ENCODE measurements at regions not wholly inside any gene's neighbourhood (a gene's known extent, or its start where the extent isn't known, plus 50 kb on each side); places are given as distances from the start of the nearest gene placed in this dataset.
"Not testable (repeated sequence)": the region's sequence is repeated elsewhere in the genome, so short reads cannot be mapped to it uniquely, and the experiment has no call there.

DNA sequence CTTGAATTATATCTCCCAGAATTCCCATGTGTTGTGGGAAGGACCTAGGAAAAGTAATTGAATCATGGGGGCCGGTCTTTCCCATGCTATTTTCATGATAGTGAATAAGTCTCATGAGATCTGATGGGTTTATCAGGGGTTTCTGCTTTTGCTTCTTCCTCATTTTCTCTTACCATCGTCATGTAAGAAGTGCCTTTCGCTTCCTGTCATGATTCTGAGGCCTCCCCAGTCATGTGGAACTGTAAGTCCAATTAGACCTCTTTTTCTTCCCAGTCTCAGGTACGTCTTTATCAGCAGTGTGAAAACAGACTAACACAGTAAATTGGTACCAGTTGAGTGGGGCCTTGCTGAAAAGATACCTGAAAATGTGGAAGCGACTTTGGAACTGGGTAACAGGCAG is 459.7 kb downstream of the REEP3 start:
- H3K4me3 ChIP-seq (ENCODE audit: low read length in 2 of 2); DNase-seq; intact Hi-C loops (cut with DNase I); H3K36me3 ChIP-seq (ENCODE audit: control insufficient read depth in 1 of 2, insufficient read depth in 2 of 2, low read length in 1 of 2); H3K4me1 ChIP-seq (ENCODE audit: control insufficient read depth in 1 of 2, insufficient read depth in 2 of 2, low read length in 2 of 2); H3K9me3 ChIP-seq (ENCODE audit: control insufficient read depth, low read length); H3K27ac ChIP-seq (ENCODE audit: low read depth in 1 of 2, low read length in 2 of 2); ATAC-seq (ENCODE audit: low FRiP score); H3K27me3 ChIP-seq (ENCODE audit: control insufficient read depth in 1 of 2, insufficient read depth in 2 of 2, low read length in 1 of 2): not testable (repeated sequence)
- 56 to 64% methylated on average over 5 of the region's 5 CpGs for WGBS, 2 donors

DNA sequence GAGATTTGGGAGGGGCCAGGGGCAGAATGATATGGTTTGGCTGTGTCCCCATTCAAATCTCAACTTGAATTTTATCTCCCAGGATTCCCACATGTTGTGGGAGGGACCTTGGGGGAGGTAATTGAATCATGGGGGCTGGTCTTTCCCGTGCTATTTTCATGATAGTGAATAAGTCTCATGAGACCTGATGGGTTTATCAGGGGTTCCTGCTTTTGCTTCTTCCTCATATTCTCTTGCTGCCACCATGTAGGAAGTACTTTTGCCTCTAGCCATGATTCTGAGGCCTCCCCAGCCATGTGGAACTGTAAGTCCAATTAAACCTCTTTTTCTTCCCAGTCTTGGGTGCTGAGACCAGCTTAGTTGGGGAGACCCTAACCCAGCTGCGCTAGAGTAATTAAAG is 462.9 kb downstream of the REEP3 start:
- H3K27ac ChIP-seq (ENCODE audit: low read depth in 1 of 2, low read length in 2 of 2); DNase-seq; H3K27me3 ChIP-seq (ENCODE audit: control insufficient read depth in 1 of 2, insufficient read depth in 2 of 2, low read length in 1 of 2); H3K4me1 ChIP-seq (ENCODE audit: control insufficient read depth in 1 of 2, insufficient read depth in 2 of 2, low read length in 2 of 2); H3K9me3 ChIP-seq (ENCODE audit: control insufficient read depth, low read length); intact Hi-C loops (cut with DNase I); H3K36me3 ChIP-seq (ENCODE audit: control insufficient read depth in 1 of 2, insufficient read depth in 2 of 2, low read length in 1 of 2); ATAC-seq (ENCODE audit: low FRiP score); H3K4me3 ChIP-seq (ENCODE audit: low read length in 2 of 2): not testable (repeated sequence)
- 48 to 60% methylated on average over 2 of the region's 2 CpGs for WGBS, 2 donors

DNA sequence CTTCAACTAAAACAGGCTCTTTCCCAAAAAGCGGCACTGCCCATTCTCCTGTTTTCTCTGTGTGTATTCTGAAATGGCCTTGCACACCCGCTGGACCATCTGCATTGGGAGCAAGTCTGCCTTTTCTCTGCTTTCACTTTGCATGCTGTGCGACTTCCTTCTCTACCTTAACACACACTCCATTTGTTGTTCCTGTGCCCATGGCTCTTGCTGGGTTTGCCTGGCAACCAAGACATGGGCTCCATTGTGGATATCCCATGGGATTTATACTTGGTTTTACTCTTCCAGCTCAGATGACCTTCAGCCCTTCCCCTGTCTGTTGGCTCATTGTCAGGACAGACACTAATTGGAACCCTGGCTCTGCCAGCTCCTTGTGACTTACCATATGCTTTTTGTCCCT is 465.3 kb downstream of the REEP3 start:
- Histone ChIP-seq H3K27ac (ENCODE audit: low read depth in 1 of 2, low read length in 2 of 2) (no peak overlapping the region), H3K36me3 (ENCODE audit: control insufficient read depth in 1 of 2, insufficient read depth in 2 of 2, low read length in 1 of 2) (no peaks in the 10 kb centered on the region), H3K4me3 (ENCODE audit: low read length in 2 of 2) (no peak overlapping the region), H3K4me1 (ENCODE audit: control insufficient read depth in 1 of 2, insufficient read depth in 2 of 2, low read length in 2 of 2) (no peaks in the 10 kb centered on the region), H3K27me3 (ENCODE audit: control insufficient read depth in 1 of 2, insufficient read depth in 2 of 2, low read length in 1 of 2) (no peaks in the 10 kb centered on the region), H3K9me3 (ENCODE audit: control insufficient read depth, low read length) (peaks cover 1% of the 10 kb centered on the region)
- intact Hi-C loops (cut with DNase I), result no loop called here
- ATAC-seq (ENCODE audit: low FRiP score), result no peak
- WGBS, 2 donors, result 88 to 93% methylated on average over 3 of the region's 3 CpGs
- DNase-seq, result no peak

DNA sequence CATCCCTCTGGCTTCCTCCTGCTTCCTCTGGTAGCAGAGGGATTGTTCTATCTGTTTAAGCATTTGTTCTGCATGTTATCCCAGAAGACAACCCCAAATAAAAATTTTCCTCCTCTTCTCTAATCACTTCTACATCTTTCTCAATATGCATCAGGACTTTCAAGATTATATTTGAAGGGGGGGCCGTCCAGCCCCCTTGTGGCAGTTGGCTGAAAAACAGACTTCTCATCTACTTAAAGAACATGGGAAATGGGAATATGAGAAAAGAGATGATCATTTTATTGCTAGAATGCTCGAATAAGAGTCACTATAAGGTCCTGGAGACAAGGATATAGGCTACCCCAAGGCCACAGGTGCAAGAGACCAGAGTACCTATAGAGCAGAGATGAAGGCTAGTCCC is 466.0 kb downstream of the REEP3 start:
- Histone ChIP-seq H3K27me3 (ENCODE audit: control insufficient read depth in 1 of 2, insufficient read depth in 2 of 2, low read length in 1 of 2) (no peaks in the 10 kb centered on the region), H3K36me3 (ENCODE audit: control insufficient read depth in 1 of 2, insufficient read depth in 2 of 2, low read length in 1 of 2) (no peaks in the 10 kb centered on the region), H3K27ac (ENCODE audit: low read depth in 1 of 2, low read length in 2 of 2) (no peak overlapping the region), H3K9me3 (ENCODE audit: control insufficient read depth, low read length) (peaks cover 1% of the 10 kb centered on the region), H3K4me1 (ENCODE audit: control insufficient read depth in 1 of 2, insufficient read depth in 2 of 2, low read length in 2 of 2) (no peaks in the 10 kb centered on the region), H3K4me3 (ENCODE audit: low read length in 2 of 2) (no peak overlapping the region)
- intact Hi-C loops (cut with DNase I), result no loop called here
- WGBS, 2 donors, result 31 to 55% methylated on average over 2 of the region's 2 CpGs
- ATAC-seq (ENCODE audit: low FRiP score), result no peak
- no peak for DNase-seq

DNA sequence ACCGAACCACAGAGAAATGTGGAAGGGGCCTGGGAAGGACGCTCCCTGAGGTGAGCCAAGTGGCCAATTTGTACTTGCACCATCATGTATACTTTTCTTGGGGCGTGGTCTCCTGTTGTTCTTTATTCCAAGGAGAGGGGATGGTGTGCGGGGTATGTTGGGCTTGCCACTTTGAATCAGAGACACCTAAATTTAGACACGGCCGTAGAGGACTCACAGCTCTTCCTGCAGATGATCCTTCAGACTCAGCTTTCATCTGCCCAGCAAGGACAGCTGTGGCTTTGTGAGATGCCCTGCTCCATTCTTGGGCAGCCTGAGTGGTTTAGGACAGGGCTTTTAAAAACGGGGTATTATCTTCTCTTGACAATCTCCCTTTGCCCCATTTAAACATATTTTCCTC is 473.2 kb downstream of the REEP3 start:
- WGBS, 2 donors, result 82 to 87% methylated on average over 7 of the region's 7 CpGs

DNA sequence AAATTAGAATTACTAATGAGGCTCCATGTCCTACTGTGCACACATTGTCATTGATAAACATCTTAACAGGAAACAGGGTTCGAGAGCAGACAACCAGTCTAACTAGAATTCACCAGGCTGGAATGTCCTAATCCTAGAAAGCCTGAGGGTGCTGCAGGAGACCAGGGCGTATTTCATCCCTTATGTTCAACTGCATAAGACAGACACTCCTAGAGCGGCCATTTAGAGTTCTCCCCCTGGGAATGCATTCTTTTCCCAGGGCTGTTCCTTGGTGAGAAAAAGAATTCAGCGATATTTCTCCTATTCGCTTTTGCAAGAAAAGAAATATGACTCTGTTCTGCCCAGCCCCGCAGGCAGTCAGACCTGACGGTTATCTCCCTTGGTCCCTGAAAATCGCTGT is 486.0 kb downstream of the REEP3 start:
- Histone ChIP-seq H3K4me3 (ENCODE audit: low read length in 2 of 2) (no peak overlapping the region), H3K36me3 (ENCODE audit: control insufficient read depth in 1 of 2, insufficient read depth in 2 of 2, low read length in 1 of 2) (no peaks in the 10 kb centered on the region), H3K27ac (ENCODE audit: low read depth in 1 of 2, low read length in 2 of 2) (no peak overlapping the region), H3K4me1 (ENCODE audit: control insufficient read depth in 1 of 2, insufficient read depth in 2 of 2, low read length in 2 of 2) (no peaks in the 10 kb centered on the region), H3K9me3 (ENCODE audit: control insufficient read depth, low read length) (peaks cover 4% of the 10 kb centered on the region), H3K27me3 (ENCODE audit: control insufficient read depth in 1 of 2, insufficient read depth in 2 of 2, low read length in 1 of 2) (no peaks in the 10 kb centered on the region)
- 82 to 84% methylated on average over 8 of the region's 8 CpGs for WGBS, 2 donors
- intact Hi-C loops (cut with DNase I), result no loop called here
- no peak for ATAC-seq (ENCODE audit: low FRiP score)
- DNase-seq, result no peak

More for the DNA sequence above, 473.2 kb downstream of the REEP3 start:
- intact Hi-C loops (cut with DNase I), result no loop called here
- ATAC-seq (ENCODE audit: low FRiP score) (no peak), DNase-seq (no peak)
- no peaks in the 10 kb centered on the region for H3K4me1 ChIP-seq (ENCODE audit: control insufficient read depth in 1 of 2, insufficient read depth in 2 of 2, low read length in 2 of 2)
- H3K36me3 ChIP-seq (ENCODE audit: control insufficient read depth in 1 of 2, insufficient read depth in 2 of 2, low read length in 1 of 2), result no peaks in the 10 kb centered on the region
- H3K9me3 ChIP-seq (ENCODE audit: control insufficient read depth, low read length), result peaks cover 4% of the 10 kb centered on the region
- no peaks in the 10 kb centered on the region for H3K27me3 ChIP-seq (ENCODE audit: control insufficient read depth in 1 of 2, insufficient read depth in 2 of 2, low read length in 1 of 2)
- no peak overlapping the region for H3K4me3 ChIP-seq (ENCODE audit: low read length in 2 of 2)
- no peak overlapping the region for H3K27ac ChIP-seq (ENCODE audit: low read depth in 1 of 2, low read length in 2 of 2)

DNA sequence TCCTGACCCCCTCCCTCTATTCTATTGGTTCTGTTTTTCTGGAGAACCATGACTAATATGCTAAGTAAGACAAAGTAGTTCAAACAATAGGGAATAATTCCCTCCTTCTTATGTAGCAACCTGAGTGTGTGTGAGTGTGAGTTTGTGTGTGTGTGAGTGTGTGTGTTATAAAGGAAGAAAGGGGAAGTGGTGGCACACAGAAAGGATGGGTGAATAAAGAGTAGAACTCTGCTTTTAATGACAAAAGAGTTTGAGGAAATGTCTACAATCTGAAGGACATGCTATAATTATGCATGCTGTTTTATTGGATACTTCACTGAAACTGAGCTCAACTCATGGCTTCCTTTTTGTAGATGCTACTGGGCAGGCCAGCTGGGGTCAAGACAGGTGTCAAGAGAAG is 489.5 kb downstream of the REEP3 start:
- H3K4me3 ChIP-seq (ENCODE audit: low read length in 2 of 2), result no peak overlapping the region
- ATAC-seq (ENCODE audit: low FRiP score), result no peak
- intact Hi-C loops (cut with DNase I), result no loop called here
- H3K27ac ChIP-seq (ENCODE audit: low read depth in 1 of 2, low read length in 2 of 2), result no peak overlapping the region
- H3K27me3 ChIP-seq (ENCODE audit: control insufficient read depth in 1 of 2, insufficient read depth in 2 of 2, low read length in 1 of 2), result no peaks in the 10 kb centered on the region
- peaks cover 3% of the 10 kb centered on the region for H3K9me3 ChIP-seq (ENCODE audit: control insufficient read depth, low read length)
- no peaks in the 10 kb centered on the region for H3K4me1 ChIP-seq (ENCODE audit: control insufficient read depth in 1 of 2, insufficient read depth in 2 of 2, low read length in 2 of 2)
- no peaks in the 10 kb centered on the region for H3K36me3 ChIP-seq (ENCODE audit: control insufficient read depth in 1 of 2, insufficient read depth in 2 of 2, low read length in 1 of 2)
- DNase-seq, result no peak

DNA sequence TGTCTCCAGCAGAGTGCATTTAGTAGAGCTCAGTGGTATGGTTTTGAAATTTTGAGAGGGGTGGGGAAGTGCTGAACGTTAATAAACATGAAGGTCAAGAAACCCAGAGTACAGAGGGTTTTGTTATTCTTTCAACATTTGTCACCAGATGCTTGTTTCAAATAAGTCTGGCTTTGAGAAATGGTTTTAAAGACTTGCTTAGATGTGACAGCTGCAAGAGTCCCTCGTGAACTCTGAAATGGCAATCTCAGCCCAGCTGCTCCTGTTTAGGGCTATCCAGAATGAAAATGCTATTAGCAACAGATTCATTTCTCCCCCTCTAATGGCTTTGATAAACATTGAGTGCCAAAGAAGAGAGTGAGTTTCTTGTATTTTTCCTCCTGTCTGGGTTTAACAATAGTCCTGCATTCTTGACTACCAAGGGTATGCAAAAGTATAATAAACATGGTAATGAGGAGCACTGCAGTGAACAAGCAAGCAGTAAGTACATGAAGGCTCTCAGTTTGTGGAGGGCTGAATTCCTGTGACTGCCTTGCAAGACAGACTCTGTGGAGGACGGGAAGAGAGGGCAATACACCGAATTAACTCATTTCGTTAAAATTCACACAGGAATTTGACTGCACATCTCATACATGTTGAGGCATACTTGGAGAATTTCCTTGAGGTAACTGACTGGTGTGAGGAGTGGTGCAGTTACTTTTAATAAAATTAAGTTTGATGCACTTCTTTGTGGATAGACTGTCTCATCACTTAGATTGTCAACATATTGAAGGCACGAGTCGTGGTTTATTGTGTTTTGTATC is 490.9 kb downstream of the REEP3 start:
- 29 to 44% methylated on average over 7 of the region's 7 CpGs for WGBS, 2 donors
- Histone ChIP-seq H3K9me3 (ENCODE audit: control insufficient read depth, low read length) (peaks cover under 1% of the 10 kb centered on the region), H3K4me1 (ENCODE audit: control insufficient read depth in 1 of 2, insufficient read depth in 2 of 2, low read length in 2 of 2) (no peaks in the 10 kb centered on the region), H3K27ac (ENCODE audit: low read depth in 1 of 2, low read length in 2 of 2) (no peak overlapping the region), H3K27me3 (ENCODE audit: control insufficient read depth in 1 of 2, insufficient read depth in 2 of 2, low read length in 1 of 2) (no peaks in the 10 kb centered on the region), H3K4me3 (ENCODE audit: low read length in 2 of 2) (no peak overlapping the region), H3K36me3 (ENCODE audit: control insufficient read depth in 1 of 2, insufficient read depth in 2 of 2, low read length in 1 of 2) (no peaks in the 10 kb centered on the region)
- no peak for ATAC-seq (ENCODE audit: low FRiP score)
- DNase-seq, result no peak
- intact Hi-C loops (cut with DNase I), result no loop called here

DNA sequence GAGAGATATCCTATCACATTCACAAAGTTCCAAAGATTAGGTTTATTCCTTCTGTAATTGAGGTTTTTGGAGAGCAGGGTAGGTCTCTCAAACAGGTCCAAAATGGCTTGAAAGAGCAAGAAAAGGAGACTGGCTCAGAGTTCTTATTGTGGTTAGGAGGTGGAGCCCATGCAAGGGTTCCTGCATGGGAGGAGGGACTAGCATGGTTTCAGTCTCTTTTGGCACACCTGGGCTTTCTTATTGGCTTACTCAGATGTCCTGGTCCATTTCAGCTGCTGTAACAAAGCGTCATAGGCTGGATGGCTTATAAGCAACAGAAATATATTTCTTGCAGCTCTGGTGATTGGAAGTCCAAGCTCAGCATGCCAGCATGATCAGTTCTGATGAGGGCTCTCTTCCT is 493.1 kb downstream of the REEP3 start:
- Histone ChIP-seq H3K36me3 (ENCODE audit: control insufficient read depth in 1 of 2, insufficient read depth in 2 of 2, low read length in 1 of 2) (no peaks in the 10 kb centered on the region), H3K9me3 (ENCODE audit: control insufficient read depth, low read length) (no peaks in the 10 kb centered on the region), H3K27me3 (ENCODE audit: control insufficient read depth in 1 of 2, insufficient read depth in 2 of 2, low read length in 1 of 2) (no peaks in the 10 kb centered on the region), H3K4me1 (ENCODE audit: control insufficient read depth in 1 of 2, insufficient read depth in 2 of 2, low read length in 2 of 2) (no peaks in the 10 kb centered on the region), H3K4me3 (ENCODE audit: low read length in 2 of 2) (no peak overlapping the region), H3K27ac (ENCODE audit: low read depth in 1 of 2, low read length in 2 of 2) (no peak overlapping the region)
- no peak for DNase-seq
- intact Hi-C loops (cut with DNase I), result no loop called here
- 85 to 87% methylated on average over 1 of the region's 1 CpG for WGBS, 2 donors
- ATAC-seq (ENCODE audit: low FRiP score), result no peak

All from aorta (tissue), 5 donors.